Small intestine (tissue), 7 donors: ENCODE measurements at regions not wholly inside any gene's neighbourhood (a gene's known extent, or its start where the extent isn't known, plus 50 kb on each side); places are given as distances from the start of the nearest gene placed in this dataset.

Source experiments
- DNase-seq, 2 donors: peaks; one replicate each; pipeline versions ENCODE4 v3.0.0 to v3.0.0-alpha.2; 2013
- FAIRE-seq: peaks from 2 replicates; lab custom pipeline; 2012; peaks lifted over from hg19 to GRCh38; lab: Jason Lieb, UNC
- H3K27ac ChIP-seq, 3 donors: one replicate each; pipeline ENCODE4 v1.5.1; 2013; ENCODE audit warnings: low read length in 2 of 3, mild to moderate bottlenecking in 2 of 3, control low read depth in 1 of 3, inconsistent platforms in 1 of 3, low read depth in 1 of 3, moderate library complexity in 1 of 3
- H3K27me3 ChIP-seq, 3 donors: one replicate each; pipeline ENCODE4 v1.6.1; 2013; ENCODE audit warnings: low read length in 3 of 3, inconsistent platforms in 1 of 3; ENCODE audit not compliant: control insufficient read depth in 3 of 3, insufficient read depth in 3 of 3
- H3K36me3 ChIP-seq, 3 donors: one replicate each; pipeline ENCODE4 v1.6.1; 2013; ENCODE audit warnings: low read length in 3 of 3, inconsistent platforms in 1 of 3, low read depth in 1 of 3, mild to moderate bottlenecking in 1 of 3, moderate library complexity in 1 of 3; ENCODE audit not compliant: control insufficient read depth in 3 of 3, insufficient read depth in 2 of 3
- H3K4me1 ChIP-seq, 3 donors: one replicate each; pipeline ENCODE4 v1.6.1; 2013; ENCODE audit warnings: low read length in 2 of 3, inconsistent platforms in 1 of 3, low read depth in 1 of 3, mild to moderate bottlenecking in 1 of 3, moderate library complexity in 1 of 3; ENCODE audit not compliant: control insufficient read depth in 3 of 3, insufficient read depth in 2 of 3
- H3K4me3 ChIP-seq, 3 donors: one replicate each; pipeline ENCODE4 v1.5.1; 2013; ENCODE audit warnings: low read length in 3 of 3, control low read depth in 1 of 3, inconsistent platforms in 1 of 3, low read depth in 1 of 3, mild to moderate bottlenecking in 1 of 3, moderate library complexity in 1 of 3
- H3K9me3 ChIP-seq, 2 donors: one replicate each; pipeline ENCODE4 v1.6.1; 2013; ENCODE audit warnings: low read depth in 1 of 2, low read length in 1 of 2; ENCODE audit not compliant: control insufficient read depth in 2 of 2, insufficient read depth in 1 of 2
- WGBS, 3 donors: extraction: QIAGEN DNeasy Blood & Tissue Kit; methylation state at CpG; one replicate each; pipeline ENCODE4 v1.1.7; 2013; 5-methylcytosine and 5-hydroxymethylcytosine counted together
- donor health status: healthy with polysubstance abuse.
- donor health status: control.
- donor health status: control.
- donor health status: Bipolar disorder and iron deficiency.
- donor health status: healthy.

DNA sequence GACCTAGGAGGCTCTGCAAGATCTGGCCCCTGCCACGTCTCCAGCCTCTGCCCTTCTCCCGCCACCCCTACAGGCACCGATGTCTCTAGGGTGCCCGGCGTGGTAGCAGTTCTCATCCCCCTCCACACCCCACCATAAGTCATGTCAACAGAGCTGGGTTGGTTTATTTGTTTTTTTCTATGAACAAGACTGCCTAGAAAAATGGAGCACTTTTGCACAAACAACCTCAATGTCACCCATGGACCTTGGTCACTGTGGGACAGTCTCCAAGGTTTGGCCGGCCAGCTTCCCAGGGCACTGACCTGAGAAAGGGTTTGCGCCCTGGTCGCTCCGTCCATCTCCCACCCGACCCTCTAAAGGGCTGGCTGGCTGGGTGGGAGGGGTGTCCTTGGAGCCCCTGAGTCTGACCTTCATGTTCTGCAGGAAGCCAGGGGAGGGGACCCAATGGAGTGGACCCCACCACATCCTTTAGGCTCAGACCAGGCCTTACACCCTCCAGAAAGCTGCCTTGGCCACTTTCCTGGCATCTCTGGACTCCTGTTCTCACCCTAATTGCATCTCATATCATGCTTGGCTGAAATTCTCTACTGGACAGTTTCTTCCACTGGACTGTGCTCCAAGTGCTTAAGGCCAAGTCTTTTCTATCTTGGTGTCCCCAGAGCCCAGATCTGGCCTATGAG is 104.8 kb upstream of the PTPN1 start:
- 75 to 84% (median 80%) methylated on average over 10 of the region's 10 CpGs for WGBS, 3 donors
- Histone ChIP-seq H3K9me3 (peaks cover 0 to 4% of the 10 kb centered on the region in 2 donors), H3K27ac (no peak overlapping the region), H3K36me3 (no peaks in the 10 kb centered on the region), H3K4me3 (no peak overlapping the region), H3K4me1 (peaks cover 0 to 9% (median 0%) of the 10 kb centered on the region in 3 donors), H3K27me3 (no peaks in the 10 kb centered on the region)
- DNase-seq (no peak), FAIRE-seq (no peak)

GRCh38 chr20:50405915-50406609 is 104.1 kb upstream of the PTPN1 start:
- Histone ChIP-seq H3K4me1 (peaks cover 0 to 9% (median 0%) of the 10 kb centered on the region in 3 donors), H3K36me3 (no peaks in the 10 kb centered on the region), H3K27ac (no peak overlapping the region), H3K27me3 (no peaks in the 10 kb centered on the region), H3K4me3 (no peak overlapping the region), H3K9me3 (peaks cover 0 to 5% of the 10 kb centered on the region in 2 donors)
- DNase-seq (no peak), FAIRE-seq (no peak)
- WGBS, 3 donors: 86 to 92% (median 90%) methylated on average over 6 of the region's 6 CpGs

GRCh38 chr20:50406610-50407136 is 103.5 kb upstream of the PTPN1 start:
- WGBS, 3 donors: 69 to 81% (median 71%) methylated on average over 9 of the region's 9 CpGs
- FAIRE-seq: no peak

GRCh38 chr20:50408526-50409364 is 101.4 kb upstream of the PTPN1 start:
- H3K27me3 ChIP-seq: no peaks in the 10 kb centered on the region
- peak overlapping the region in 2 of 3 donors; percentile 11 to 68 for H3K27ac ChIP-seq
- H3K9me3 ChIP-seq: peaks cover 0 to 8% of the 10 kb centered on the region in 2 donors
- WGBS, 3 donors: 75 to 83% (median 75%) methylated on average over 15 of the region's 15 CpGs
- H3K36me3 ChIP-seq: no peaks in the 10 kb centered on the region
- no peak for DNase-seq
- H3K4me3 ChIP-seq: no peak overlapping the region
- H3K4me1 ChIP-seq: peaks cover 1 to 18% (median 6%) of the 10 kb centered on the region in 3 donors
- no peak for FAIRE-seq

More at GRCh38 chr20:50406610-50407136, 103.5 kb upstream of the PTPN1 start:
- peaks cover 0 to 10% (median 2%) of the 10 kb centered on the region in 3 donors for H3K4me1 ChIP-seq
- peaks cover 0 to 5% of the 10 kb centered on the region in 2 donors for H3K9me3 ChIP-seq
- H3K27ac ChIP-seq: no peak overlapping the region
- no peaks in the 10 kb centered on the region for H3K36me3 ChIP-seq
- H3K4me3 ChIP-seq: no peak overlapping the region
- DNase-seq: no peak
- no peaks in the 10 kb centered on the region for H3K27me3 ChIP-seq

DNA sequence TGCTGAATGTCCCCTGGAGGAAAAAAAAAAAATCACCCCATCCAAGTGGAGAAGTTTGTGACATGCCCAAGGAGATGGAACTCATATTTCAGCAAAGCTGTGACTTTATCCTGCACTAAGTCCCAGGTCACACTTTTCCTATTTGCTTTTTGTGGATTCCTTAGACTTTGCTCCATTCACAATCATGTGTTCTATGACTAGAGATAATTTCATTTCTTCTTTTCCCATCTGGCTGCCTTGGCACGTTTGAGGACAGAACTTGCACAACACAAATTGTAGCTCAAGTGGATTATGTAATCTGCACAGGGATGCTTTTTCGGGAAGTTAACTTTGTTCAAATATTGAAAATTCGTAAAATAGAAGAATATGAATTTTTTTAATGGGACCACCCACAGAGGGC is 100.7 kb upstream of the PTPN1 start:
- 17 to 39% (median 36%) methylated on average over 3 of the region's 3 CpGs for WGBS, 3 donors
- peak; percentile 74 to 76 for DNase-seq
- Histone ChIP-seq H3K4me3 (no peak overlapping the region), H3K27me3 (no peaks in the 10 kb centered on the region), H3K9me3 (peaks cover 0 to 12% of the 10 kb centered on the region in 2 donors), H3K27ac (peak overlapping the region in 2 of 3 donors; percentile 11 to 68), H3K4me1 (peaks cover 1 to 18% (median 6%) of the 10 kb centered on the region in 3 donors), H3K36me3 (no peaks in the 10 kb centered on the region)
- FAIRE-seq: no peak

GRCh38 chr20:50410343-50410742 is 99.8 kb upstream of the PTPN1 start:
- DNase-seq: no peak
- Histone ChIP-seq H3K4me1 (peaks cover 3 to 25% (median 8%) of the 10 kb centered on the region in 3 donors), H3K9me3 (peaks cover 0 to 12% of the 10 kb centered on the region in 2 donors), H3K36me3 (no peaks in the 10 kb centered on the region), H3K27ac (peak overlapping the region in 1 of 3 donors; percentile 46), H3K4me3 (no peak overlapping the region), H3K27me3 (no peaks in the 10 kb centered on the region)
- no peak for FAIRE-seq
- WGBS, 3 donors: 91 to 97% (median 96%) methylated on average over 7 of the region's 7 CpGs

DNA sequence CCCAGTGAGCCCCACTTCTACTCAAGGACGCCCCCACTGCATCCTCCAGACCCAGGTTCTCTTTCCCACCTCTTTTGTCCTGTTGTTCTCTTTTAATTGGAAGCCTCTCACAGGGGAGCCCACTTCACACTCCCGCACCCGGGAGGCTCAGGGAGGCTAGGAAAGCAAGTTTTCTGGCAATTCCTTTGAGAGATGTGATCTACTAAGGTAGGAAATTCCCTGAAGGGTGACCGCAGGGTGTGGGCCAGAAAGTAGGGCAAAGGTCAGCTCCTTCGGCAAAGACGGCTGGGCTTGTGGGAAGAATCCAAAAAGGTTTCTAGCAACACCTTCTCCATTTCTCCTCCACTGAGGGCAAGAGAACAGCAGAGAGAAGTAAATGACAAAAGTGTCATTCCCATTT is 98.1 kb upstream of the PTPN1 start:
- Histone ChIP-seq H3K4me3 (no peak overlapping the region), H3K4me1 (peaks cover 3 to 35% (median 18%) of the 10 kb centered on the region in 3 donors), H3K9me3 (peaks cover 0 to 12% of the 10 kb centered on the region in 2 donors), H3K27me3 (no peaks in the 10 kb centered on the region), H3K36me3 (no peaks in the 10 kb centered on the region), H3K27ac (no peak overlapping the region)
- 27 to 52% (median 32%) methylated on average over 6 of the region's 6 CpGs for WGBS, 3 donors
- FAIRE-seq (no peak), DNase-seq (peak in 1 of 2 donors; percentile 60)

GRCh38 chr20:50412499-50412898 is 97.7 kb upstream of the PTPN1 start:
- no peak overlapping the region for H3K4me3 ChIP-seq

More at GRCh38 chr20:50412499-50412898, 97.7 kb upstream of the PTPN1 start:
- Histone ChIP-seq H3K36me3 (no peaks in the 10 kb centered on the region), H3K4me1 (peaks cover 3 to 35% (median 18%) of the 10 kb centered on the region in 3 donors), H3K27me3 (no peaks in the 10 kb centered on the region), H3K27ac (peak overlapping the region in 1 of 3 donors; percentile 8), H3K9me3 (peaks cover 0 to 12% of the 10 kb centered on the region in 2 donors)
- 75 to 88% (median 79%) methylated on average over 7 of the region's 7 CpGs for WGBS, 3 donors
- no peak for DNase-seq
- FAIRE-seq: no peak
